Smooth muscle cell (in vitro differentiated cells): ENCODE measurements at regions not wholly inside any gene's neighbourhood (a gene's known extent, or its start where the extent isn't known, plus 50 kb on each side); places are given as distances from the start of the nearest gene placed in this dataset.
"Not testable (repeated sequence)": the region's sequence is repeated elsewhere in the genome, so short reads cannot be mapped to it uniquely, and the experiment has no call there.

ENCODE experiments used
- DNase-seq: peaks from one replicate; lab custom pipeline; 2025; ENCODE audit not compliant: unreplicated experiment; lab: John Stamatoyannopoulos, UW
- H2AFZ ChIP-seq: fragments of 200-600 bp; sonication (generic); 2 replicates; pipeline ENCODE4 v1.6.0; 2016; ENCODE audit warnings: antibody characterized with exemption, low read depth, mild to moderate bottlenecking
- H3F3A ChIP-seq: fragments of 200-600 bp; sonication (generic); 2 replicates; pipeline ENCODE4 v1.6.0; 2017; ENCODE audit warnings: antibody characterized with exemption, low read depth
- H3K27ac ChIP-seq: fragments of 200-600 bp; sonication (generic); 2 replicates; pipeline ENCODE4 v1.5.1; 2016; ENCODE audit warnings: low read depth, mild to moderate bottlenecking
- H3K27me3 ChIP-seq: fragments of 200-600 bp; sonication (generic); 2 replicates; pipeline ENCODE4 v1.6.1; 2016; ENCODE audit warnings: low read depth, mild to moderate bottlenecking
- H3K36me3 ChIP-seq: fragments of 200-600 bp; sonication (generic); 2 replicates; pipeline ENCODE4 v1.5.1; 2016; ENCODE audit warnings: low read depth
- H3K4me1 ChIP-seq: fragments of 200-600 bp; sonication (generic); 2 replicates; pipeline ENCODE4 v1.5.1; 2016; ENCODE audit warnings: low read depth
- H3K4me2 ChIP-seq: fragments of 200-600 bp; sonication (generic); 2 replicates; pipeline ENCODE4 v1.6.0; 2016; ENCODE audit warnings: mild to moderate bottlenecking
- H3K4me3 ChIP-seq: fragments of 200-600 bp; sonication (generic); 2 replicates; pipeline ENCODE4 v1.5.1; 2016; ENCODE audit warnings: mild to moderate bottlenecking
- H3K79me2 ChIP-seq: fragments of 200-600 bp; sonication (generic); 2 replicates; pipeline ENCODE4 v1.6.0; 2016; ENCODE audit warnings: low read depth, mild to moderate bottlenecking
- H3K9ac ChIP-seq: fragments of 200-600 bp; sonication (generic); 2 replicates; pipeline ENCODE4 v1.6.0; 2016; ENCODE audit warnings: low read depth
- H3K9me3 ChIP-seq: fragments of 200-600 bp; sonication (generic); replicated peaks from 2 replicates; pipeline ENCODE4 v1.5.1; 2016; ENCODE audit warnings: low read depth
- H4K20me1 ChIP-seq: fragments of 200-600 bp; sonication (generic); 2 replicates; pipeline ENCODE4 v1.6.0; 2016; ENCODE audit warnings: low read depth
- WGBS: methylation state at CpG from one replicate; pipeline ENCODE4 v1.1.7; 2016; ENCODE audit warnings: low lambda C conversion rate; 5-methylcytosine and 5-hydroxymethylcytosine counted together
- TF ChIP-seq, protein P1 (sequence below): fragments of 200-600 bp; sonication (generic); IDR thresholded peaks from 2 replicates; pipeline ENCODE4 v1.5.1; 2017; ENCODE audit warnings: borderline replicate concordance, mild to moderate bottlenecking, antibody characterized with exemption; ENCODE audit not compliant: insufficient read depth, poor library complexity, severe bottlenecking

DNA sequence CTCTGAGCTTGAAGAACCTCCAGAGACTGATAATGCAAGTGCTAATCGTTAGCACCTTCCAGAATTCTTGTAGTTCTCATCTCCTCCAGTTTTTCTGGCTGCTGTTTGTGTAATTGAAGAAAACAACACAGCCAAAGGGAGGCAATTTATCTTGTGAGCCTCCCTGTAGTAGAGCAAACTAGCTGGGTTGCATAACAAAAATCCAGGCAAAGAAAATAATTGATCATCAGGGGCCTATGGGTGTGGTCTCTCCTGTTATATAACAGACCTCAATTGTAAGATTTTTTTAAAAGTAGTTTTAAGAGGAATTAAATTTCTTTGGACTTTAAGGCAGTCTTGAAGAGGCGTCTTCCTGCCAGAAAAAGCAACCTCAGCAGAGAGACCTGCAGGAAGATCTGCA is 817.0 kb downstream of the CENPC start:
- Histone ChIP-seq H3K27me3 (no peaks in the 10 kb centered on the region), H2AFZ (no peak overlapping the region), H3K4me1 (no peaks in the 10 kb centered on the region), H3K4me2 (no peak overlapping the region), H3F3A (no peaks in the 10 kb centered on the region), H3K27ac (no peak overlapping the region), H3K4me3 (no peak overlapping the region), H3K9me3 (no peaks in the 10 kb centered on the region), H4K20me1 (no peaks in the 10 kb centered on the region), H3K79me2 (no peaks in the 10 kb centered on the region), H3K9ac (no peak overlapping the region), H3K36me3 (no peaks in the 10 kb centered on the region)
- WGBS: 85% methylated on average over 2 of the region's 2 CpGs
- TF ChIP-seq, protein P1, sequence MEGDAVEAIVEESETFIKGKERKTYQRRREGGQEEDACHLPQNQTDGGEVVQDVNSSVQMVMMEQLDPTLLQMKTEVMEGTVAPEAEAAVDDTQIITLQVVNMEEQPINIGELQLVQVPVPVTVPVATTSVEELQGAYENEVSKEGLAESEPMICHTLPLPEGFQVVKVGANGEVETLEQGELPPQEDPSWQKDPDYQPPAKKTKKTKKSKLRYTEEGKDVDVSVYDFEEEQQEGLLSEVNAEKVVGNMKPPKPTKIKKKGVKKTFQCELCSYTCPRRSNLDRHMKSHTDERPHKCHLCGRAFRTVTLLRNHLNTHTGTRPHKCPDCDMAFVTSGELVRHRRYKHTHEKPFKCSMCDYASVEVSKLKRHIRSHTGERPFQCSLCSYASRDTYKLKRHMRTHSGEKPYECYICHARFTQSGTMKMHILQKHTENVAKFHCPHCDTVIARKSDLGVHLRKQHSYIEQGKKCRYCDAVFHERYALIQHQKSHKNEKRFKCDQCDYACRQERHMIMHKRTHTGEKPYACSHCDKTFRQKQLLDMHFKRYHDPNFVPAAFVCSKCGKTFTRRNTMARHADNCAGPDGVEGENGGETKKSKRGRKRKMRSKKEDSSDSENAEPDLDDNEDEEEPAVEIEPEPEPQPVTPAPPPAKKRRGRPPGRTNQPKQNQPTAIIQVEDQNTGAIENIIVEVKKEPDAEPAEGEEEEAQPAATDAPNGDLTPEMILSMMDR: no peak
- no peak for DNase-seq

DNA sequence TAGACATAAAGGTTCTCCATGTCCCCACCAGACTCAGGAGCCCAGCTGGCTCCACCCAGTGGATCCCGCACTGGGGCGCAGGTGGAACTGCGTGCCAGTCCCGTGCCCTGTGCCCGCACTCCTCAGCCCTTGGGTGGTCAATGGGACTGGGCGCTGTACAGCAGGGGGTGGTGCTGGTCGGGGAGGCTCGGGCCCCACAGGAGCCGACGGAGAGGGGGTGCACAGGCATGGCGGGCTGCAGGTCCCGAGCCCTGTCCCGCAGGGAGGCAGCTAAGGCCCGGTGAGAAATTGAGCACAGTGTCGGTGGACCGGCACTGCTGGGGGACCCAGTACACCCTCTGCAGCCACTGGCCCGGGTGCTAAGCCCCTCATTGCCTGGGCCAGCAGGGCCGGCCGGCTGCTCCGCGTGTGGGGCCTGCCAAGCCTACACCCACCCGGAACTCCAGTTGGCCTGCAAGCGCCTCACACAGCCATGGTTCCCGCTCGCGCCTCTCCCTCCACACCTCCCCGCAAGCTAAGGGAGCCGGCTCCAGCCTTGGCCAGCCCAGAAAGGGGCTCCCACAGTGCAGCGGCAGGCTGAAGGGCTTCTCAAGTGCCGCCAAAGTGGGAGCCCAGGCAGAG is 832.9 kb downstream of the CENPC start:
- H3K4me1 ChIP-seq, H4K20me1 ChIP-seq, H3F3A ChIP-seq, H3K79me2 ChIP-seq, DNase-seq, H3K27ac ChIP-seq, H3K9me3 ChIP-seq, H3K4me2 ChIP-seq, H3K9ac ChIP-seq, H3K27me3 ChIP-seq, H2AFZ ChIP-seq, H3K4me3 ChIP-seq, H3K36me3 ChIP-seq: not testable (repeated sequence)
- 97% methylated on average over 30 of the region's 30 CpGs for WGBS

DNA sequence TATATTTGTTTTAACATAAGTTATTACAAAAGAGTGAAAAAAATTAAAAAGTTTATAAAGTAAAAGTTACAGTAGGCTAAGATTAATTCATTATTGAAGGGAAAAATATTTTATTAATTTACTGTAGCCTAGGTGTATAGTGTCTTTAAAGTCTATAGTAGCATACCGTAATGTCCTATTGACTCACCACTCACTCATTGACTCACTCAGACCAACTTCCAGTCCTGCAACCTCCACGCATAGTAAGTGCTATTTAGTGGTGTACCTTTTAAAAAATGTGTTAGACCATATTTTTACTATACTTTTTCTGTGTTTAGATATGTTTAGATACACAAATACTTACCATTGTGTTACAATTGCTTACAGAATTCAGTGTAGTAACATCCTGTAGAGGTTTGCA is 841.1 kb downstream of the CENPC start:
- Histone ChIP-seq H3K4me3 (no peak overlapping the region), H3K4me1 (no peaks in the 10 kb centered on the region), H4K20me1 (no peaks in the 10 kb centered on the region), H3K27me3 (no peaks in the 10 kb centered on the region), H3F3A (no peaks in the 10 kb centered on the region), H2AFZ (no peak overlapping the region), H3K4me2 (no peak overlapping the region), H3K9me3 (no peaks in the 10 kb centered on the region), H3K79me2 (no peaks in the 10 kb centered on the region), H3K27ac (no peak overlapping the region), H3K9ac (no peak overlapping the region), H3K36me3 (no peaks in the 10 kb centered on the region)
- WGBS: 77% methylated on average over 2 of the region's 2 CpGs
- TF ChIP-seq, protein P1: no peak
- no peak for DNase-seq

GRCh38 chr4:66694739-66695138 is 850.6 kb downstream of the CENPC start:
- Histone ChIP-seq H3K9me3 (no peaks in the 10 kb centered on the region), H3K27ac (no peak overlapping the region), H2AFZ (no peak overlapping the region), H4K20me1 (no peaks in the 10 kb centered on the region), H3K4me1 (no peaks in the 10 kb centered on the region), H3F3A (no peaks in the 10 kb centered on the region), H3K79me2 (no peaks in the 10 kb centered on the region), H3K9ac (no peak overlapping the region), H3K36me3 (no peaks in the 10 kb centered on the region), H3K4me2 (no peak overlapping the region), H3K4me3 (no peak overlapping the region), H3K27me3 (no peaks in the 10 kb centered on the region)
- DNase-seq: no peak
- WGBS: 95% methylated on average over 3 of the region's 3 CpGs
- TF ChIP-seq, protein P1: no peak
